ENCODE measurements at regions not wholly inside any gene's neighbourhood (a gene's known extent, or its start where the extent isn't known, plus 50 kb on each side); places are given as distances from the start of the nearest gene placed in this dataset.

GRCh38 chr2:107405261-107405660 lies 421.4 kb upstream of the RGPD4 start:
- H2AFZ ChIP-seq: no peak overlapping the region
- 78% methylated on average over 2 of the region's 2 CpGs for WGBS (ENCODE audit: low lambda C conversion rate, missing lambda C conversion rate)
- no peaks in the 10 kb centered on the region for H3K27me3 ChIP-seq
- no peak for DNase-seq (ENCODE audit: low spot score)
- H3K9me3 ChIP-seq (ENCODE audit: low read depth): no peaks in the 10 kb centered on the region
- no peak overlapping the region for H3K27ac ChIP-seq
- no peaks in the 10 kb centered on the region for H4K20me1 ChIP-seq (ENCODE audit: insufficient read depth, poor library complexity, severe bottlenecking)
- no peak overlapping the region for H3K4me2 ChIP-seq
- H3K9me2 ChIP-seq (replicated peaks; ENCODE audit: insufficient read depth): no peaks in the 10 kb centered on the region
- no peak for TF ChIP-seq EZH2 (IDR thresholded peaks at IDR 0.05; ENCODE audit: borderline replicate concordance)
- TF ChIP-seq CTCF (IDR thresholded peaks at IDR 0.05; ENCODE audit: poor library complexity): no peak
- no peak for TF ChIP-seq EZH2phosphoT487 (IDR thresholded peaks at IDR 0.05; ENCODE audit: low read depth, severe bottlenecking, unreplicated experiment)
- H3K4me1 ChIP-seq (ENCODE audit: insufficient read depth): no peaks in the 10 kb centered on the region
- H3K79me2 ChIP-seq: no peaks in the 10 kb centered on the region
- no peak overlapping the region for H3K4me3 ChIP-seq
- no peaks in the 10 kb centered on the region for H3K36me3 ChIP-seq (replicated peaks; ENCODE audit: insufficient read depth, low read depth)

- DNase-seq (ENCODE audit: low spot score): no peak
- 33% methylated on average over 3 of the region's 3 CpGs for WGBS (ENCODE audit: low lambda C conversion rate, missing lambda C conversion rate)
- H3K4me1 ChIP-seq (ENCODE audit: insufficient read depth): no peaks in the 10 kb centered on the region
Measured at GRCh38 chr2:107407017-107407416, 419.7 kb upstream of the RGPD4 start.

GRCh38 chr2:107407974-107408373 lies 418.7 kb upstream of the RGPD4 start:
- no peak overlapping the region for H3K4me2 ChIP-seq
- H2AFZ ChIP-seq: no peak overlapping the region
- H3K4me3 ChIP-seq: no peak overlapping the region
- no peak overlapping the region for H3K27ac ChIP-seq
- H3K79me2 ChIP-seq: no peaks in the 10 kb centered on the region
- 49% methylated on average over 2 of the region's 2 CpGs for WGBS (ENCODE audit: low lambda C conversion rate, missing lambda C conversion rate)
- TF ChIP-seq EZH2 (IDR thresholded peaks at IDR 0.05; ENCODE audit: borderline replicate concordance) (no peak), CTCF (IDR thresholded peaks at IDR 0.05; ENCODE audit: poor library complexity) (no peak), EZH2phosphoT487 (IDR thresholded peaks at IDR 0.05; ENCODE audit: low read depth, severe bottlenecking, unreplicated experiment) (no peak)
- no peak for DNase-seq (ENCODE audit: low spot score)
- H3K9me3 ChIP-seq (ENCODE audit: low read depth): no peaks in the 10 kb centered on the region
- no peaks in the 10 kb centered on the region for H3K27me3 ChIP-seq
- H3K36me3 ChIP-seq (replicated peaks; ENCODE audit: insufficient read depth, low read depth): no peaks in the 10 kb centered on the region
- H3K4me1 ChIP-seq (ENCODE audit: insufficient read depth): no peaks in the 10 kb centered on the region
- H3K9me2 ChIP-seq (replicated peaks; ENCODE audit: insufficient read depth): no peaks in the 10 kb centered on the region
- no peaks in the 10 kb centered on the region for H4K20me1 ChIP-seq (ENCODE audit: insufficient read depth, poor library complexity, severe bottlenecking)

More at GRCh38 chr2:107407017-107407416, 419.7 kb upstream of the RGPD4 start:
- Histone ChIP-seq H3K79me2 (no peaks in the 10 kb centered on the region), H3K9me3 (ENCODE audit: low read depth) (no peaks in the 10 kb centered on the region), H3K4me2 (no peak overlapping the region), H2AFZ (no peak overlapping the region), H4K20me1 (ENCODE audit: insufficient read depth, poor library complexity, severe bottlenecking) (no peaks in the 10 kb centered on the region), H3K9me2 (replicated peaks; ENCODE audit: insufficient read depth) (no peaks in the 10 kb centered on the region), H3K27ac (no peak overlapping the region), H3K4me3 (no peak overlapping the region), H3K27me3 (no peaks in the 10 kb centered on the region), H3K36me3 (replicated peaks; ENCODE audit: insufficient read depth, low read depth) (no peaks in the 10 kb centered on the region)
- TF ChIP-seq CTCF (IDR thresholded peaks at IDR 0.05; ENCODE audit: poor library complexity) (no peak), EZH2phosphoT487 (IDR thresholded peaks at IDR 0.05; ENCODE audit: low read depth, severe bottlenecking, unreplicated experiment) (no peak), EZH2 (IDR thresholded peaks at IDR 0.05; ENCODE audit: borderline replicate concordance) (no peak)

GRCh38 chr2:107411267-107411666 lies 415.4 kb upstream of the RGPD4 start:
- no peak overlapping the region for H3K27ac ChIP-seq
- no peaks in the 10 kb centered on the region for H3K4me1 ChIP-seq (ENCODE audit: insufficient read depth)
- H3K4me3 ChIP-seq: no peak overlapping the region

More at GRCh38 chr2:107411267-107411666, 415.4 kb upstream of the RGPD4 start:
- Histone ChIP-seq H4K20me1 (ENCODE audit: insufficient read depth, poor library complexity, severe bottlenecking) (no peaks in the 10 kb centered on the region), H3K9me2 (replicated peaks; ENCODE audit: insufficient read depth) (no peaks in the 10 kb centered on the region), H3K79me2 (no peaks in the 10 kb centered on the region), H3K4me2 (no peak overlapping the region), H3K36me3 (replicated peaks; ENCODE audit: insufficient read depth, low read depth) (no peaks in the 10 kb centered on the region), H2AFZ (no peak overlapping the region), H3K27me3 (no peaks in the 10 kb centered on the region), H3K9me3 (ENCODE audit: low read depth) (no peaks in the 10 kb centered on the region)
- 85% methylated on average over 2 of the region's 2 CpGs for WGBS (ENCODE audit: low lambda C conversion rate, missing lambda C conversion rate)
- no peak for DNase-seq (ENCODE audit: low spot score)
- TF ChIP-seq EZH2 (IDR thresholded peaks at IDR 0.05; ENCODE audit: borderline replicate concordance) (no peak), EZH2phosphoT487 (IDR thresholded peaks at IDR 0.05; ENCODE audit: low read depth, severe bottlenecking, unreplicated experiment) (no peak), CTCF (IDR thresholded peaks at IDR 0.05; ENCODE audit: poor library complexity) (no peak)

Measured in hepatocyte (in vitro differentiated cells).